ENCODE measurements at regions not wholly inside any gene's neighbourhood (a gene's known extent, or its start where the extent isn't known, plus 50 kb on each side); places are given as distances from the start of the nearest gene placed in this dataset.

GRCh38 chr5:56360816-56361215 lies 127.7 kb upstream of the ANKRD55 start:
- no peaks in the 10 kb centered on the region for H3K27me3 ChIP-seq (ENCODE audit: control insufficient read depth in 1 of 2, insufficient read depth in 2 of 2, low read length in 2 of 2)
- no peaks in the 10 kb centered on the region for H4K20me1 ChIP-seq (ENCODE audit: insufficient read depth, low read length)
- H3K36me3 ChIP-seq (replicated peaks in 1 of 2; ENCODE audit: control insufficient read depth in 1 of 2, insufficient read depth in 2 of 2, low read length in 2 of 2): no peaks in the 10 kb centered on the region
- H3K79me2 ChIP-seq (ENCODE audit: insufficient read depth, low read length): no peaks in the 10 kb centered on the region
- ATAC-seq (no peak), DNase-seq (ENCODE audit: low spot score) (no peak), FAIRE-seq (no peak)
- intact Hi-C loops (cut with micrococcal nuclease; ENCODE audit: unreplicated experiment): no loop called here
- BruUV-seq (replicated peaks): no TSS peak
- H3K4me1 ChIP-seq (ENCODE audit: insufficient read depth, low read length): peaks cover 58% of the 10 kb centered on the region
- H3K9ac ChIP-seq (ENCODE audit: insufficient read depth, low read depth, low read length): no peak overlapping the region
- CTCF ChIA-PET (ENCODE audit: low intra/inter-chr PET ratio, low total read pairs): no interaction called here
- TF ChIP-seq HNRNPK (IDR thresholded peaks at IDR 0.05; ENCODE audit: low read depth, low read length, poor library complexity, severe bottlenecking): peak; percentile 58
- no peak for TF ChIP-seq ZNF674 (CRISPR knock-in tag; IDR thresholded peaks at IDR 0.05; ENCODE audit: low read depth)
- peak overlapping the region; percentile 100 for H3K27ac ChIP-seq (ENCODE audit: extremely low read length, insufficient read depth, low read length)
- no peaks in the 10 kb centered on the region for H3K9me3 ChIP-seq (ENCODE audit: low read length)
- in situ Hi-C loops (cut with HindIII; ENCODE audit: extremely low pct_ligation_motif_present, low pct_unique_long_range_greater_than_20kb): no loop called here
- H3K4me2 ChIP-seq (ENCODE audit: low read depth, low read length): no peak overlapping the region
- POLR2A ChIA-PET: interaction anchor here (0.6 to 0.9 kb wide), 2 partner anchors 9 to 82 kb away, joined by 3 read pairs; no protein-coding TSS in a partner anchor
- 96% methylated on average over 6 of the region's 6 CpGs for WGBS (ENCODE audit: low lambda C conversion rate)
- no peak overlapping the region for H3K4me3 ChIP-seq (replicated peaks in 1 of 3; ENCODE audit: insufficient read depth in 1 of 3, low read depth in 2 of 3, low read length in 3 of 3)
- no peak overlapping the region for H2AFZ ChIP-seq (ENCODE audit: low read length)

GRCh38 chr5:56359809-56360685 lies 126.9 kb upstream of the ANKRD55 start:
- in situ Hi-C loops (cut with HindIII; ENCODE audit: extremely low pct_ligation_motif_present, low pct_unique_long_range_greater_than_20kb) (loop anchor here (10.0 kb wide), 1 partner anchor 125 kb away; no protein-coding TSS in a partner anchor), intact Hi-C loops (cut with micrococcal nuclease; ENCODE audit: unreplicated experiment) (loop anchor here (1.0 to 5.0 kb wide), 8 partner anchors 31 to 478 kb away; partner anchors contain the start of gene MAP3K1)
- peaks cover 63% of the 10 kb centered on the region for H3K4me1 ChIP-seq (ENCODE audit: insufficient read depth, low read length)
- DNase-seq (ENCODE audit: low spot score) (peak; percentile 35), FAIRE-seq (no peak), ATAC-seq (no peak)
- BruUV-seq (replicated peaks): TSS peak; percentile 91
- peak overlapping the region; percentile 90 for H3K9ac ChIP-seq (ENCODE audit: insufficient read depth, low read depth, low read length)
- ChIA-PET CTCF (ENCODE audit: low intra/inter-chr PET ratio, low total read pairs) (no interaction called here), POLR2A (interaction anchor here (1.6 kb wide), 1 partner anchor 89 kb away, joined by 4 read pairs; no protein-coding TSS in a partner anchor)
- peak overlapping the region in 2 of 3 experiments; percentile 7 to 53; a peak in 2 of 6 replicates for H3K4me3 ChIP-seq (replicated peaks in 1 of 3; ENCODE audit: insufficient read depth in 1 of 3, low read depth in 2 of 3, low read length in 3 of 3)
- 68% methylated on average over 7 of the region's 7 CpGs for WGBS (ENCODE audit: low lambda C conversion rate)
- H3K27ac ChIP-seq (ENCODE audit: extremely low read length, insufficient read depth, low read length): peak overlapping the region; percentile 100
- no peak overlapping the region for H2AFZ ChIP-seq (ENCODE audit: low read length)
- H3K79me2 ChIP-seq (ENCODE audit: insufficient read depth, low read length): no peaks in the 10 kb centered on the region
- no peaks in the 10 kb centered on the region for H3K9me3 ChIP-seq (ENCODE audit: low read length)
- H3K27me3 ChIP-seq (ENCODE audit: control insufficient read depth in 1 of 2, insufficient read depth in 2 of 2, low read length in 2 of 2): no peaks in the 10 kb centered on the region
- no peaks in the 10 kb centered on the region for H3K36me3 ChIP-seq (replicated peaks in 1 of 2; ENCODE audit: control insufficient read depth in 1 of 2, insufficient read depth in 2 of 2, low read length in 2 of 2)
- H4K20me1 ChIP-seq (ENCODE audit: insufficient read depth, low read length): no peaks in the 10 kb centered on the region
- peak overlapping the region; percentile 90 for H3K4me2 ChIP-seq (ENCODE audit: low read depth, low read length)
- TF ChIP-seq ZC3H4 (CRISPR knock-in tag; IDR thresholded peaks at IDR 0.05; ENCODE audit: borderline replicate concordance): peak; percentile 79; the same call in 1 of the 2 replicates
- no peak for TF ChIP-seq IKZF1 (IDR thresholded peaks at IDR 0.05)
- no peak for TF ChIP-seq ZBED4 (CRISPR knock-in tag; IDR thresholded peaks at IDR 0.05; ENCODE audit: borderline replicate concordance)
- no peak for TF ChIP-seq RBAK (CRISPR knock-in tag; IDR thresholded peaks at IDR 0.05)
- 0 out of 2 replicates have a peak, but pooled peaks have one; percentile 20 for TF ChIP-seq DMAP1 (CRISPR knock-in tag; IDR thresholded peaks at IDR 0.05)
- TF ChIP-seq POLR2A (IDR thresholded peaks at IDR 0.05; ENCODE audit: insufficient read depth in 1 of 2, low read depth in 2 of 2, low read length in 2 of 2): 0 out of 4 replicates have a peak, but pooled peaks of 1 of the 2 experiments have one; percentile 19
- TF ChIP-seq U2AF2 (IDR thresholded peaks at IDR 0.05; ENCODE audit: low read depth, low read length): no peak
- 0 out of 2 replicates have a peak, but pooled peaks have one; percentile 1 for TF ChIP-seq ZNF784 (CRISPR knock-in tag; IDR thresholded peaks at IDR 0.05; ENCODE audit: borderline replicate concordance)
- TF ChIP-seq ZNF367 (CRISPR knock-in tag; IDR thresholded peaks at IDR 0.05; ENCODE audit: borderline replicate concordance): no peak

Measured in HepG2 (cell line).